GM18519 (cell line): ENCODE measurements at regions not wholly inside any gene's neighbourhood (a gene's known extent, or its start where the extent isn't known, plus 50 kb on each side); places are given as distances from the start of the nearest gene placed in this dataset.

Experiments used
- ATAC-seq: cut with Tn5 transposase; IDR thresholded peaks from one replicate; pipeline ENCODE4 v1.9.1; 2021; ENCODE audit warnings: mild to moderate bottlenecking, moderate library complexity; ENCODE audit not compliant: unreplicated experiment, low FRiP score

DNA sequence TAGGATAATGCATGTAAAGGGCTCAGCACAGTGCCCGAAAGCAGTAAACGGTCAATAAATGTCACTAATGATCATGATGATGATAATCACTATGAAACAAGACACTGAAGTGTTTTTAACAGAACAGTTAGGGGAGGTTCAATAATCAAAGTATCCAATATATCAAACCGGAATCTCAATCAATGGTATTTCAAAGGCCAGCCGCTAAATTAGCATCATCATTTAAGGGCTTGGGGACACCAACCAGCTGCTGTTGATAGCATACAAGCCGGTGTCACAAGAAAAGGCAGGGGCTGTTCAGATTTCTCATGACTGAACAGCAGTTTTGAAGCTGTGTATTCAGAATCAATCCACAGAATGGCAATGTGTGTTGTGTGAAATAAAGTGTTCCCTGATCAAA lies 316.0 kb upstream of the NPVF start:
- ATAC-seq = no peak

DNA sequence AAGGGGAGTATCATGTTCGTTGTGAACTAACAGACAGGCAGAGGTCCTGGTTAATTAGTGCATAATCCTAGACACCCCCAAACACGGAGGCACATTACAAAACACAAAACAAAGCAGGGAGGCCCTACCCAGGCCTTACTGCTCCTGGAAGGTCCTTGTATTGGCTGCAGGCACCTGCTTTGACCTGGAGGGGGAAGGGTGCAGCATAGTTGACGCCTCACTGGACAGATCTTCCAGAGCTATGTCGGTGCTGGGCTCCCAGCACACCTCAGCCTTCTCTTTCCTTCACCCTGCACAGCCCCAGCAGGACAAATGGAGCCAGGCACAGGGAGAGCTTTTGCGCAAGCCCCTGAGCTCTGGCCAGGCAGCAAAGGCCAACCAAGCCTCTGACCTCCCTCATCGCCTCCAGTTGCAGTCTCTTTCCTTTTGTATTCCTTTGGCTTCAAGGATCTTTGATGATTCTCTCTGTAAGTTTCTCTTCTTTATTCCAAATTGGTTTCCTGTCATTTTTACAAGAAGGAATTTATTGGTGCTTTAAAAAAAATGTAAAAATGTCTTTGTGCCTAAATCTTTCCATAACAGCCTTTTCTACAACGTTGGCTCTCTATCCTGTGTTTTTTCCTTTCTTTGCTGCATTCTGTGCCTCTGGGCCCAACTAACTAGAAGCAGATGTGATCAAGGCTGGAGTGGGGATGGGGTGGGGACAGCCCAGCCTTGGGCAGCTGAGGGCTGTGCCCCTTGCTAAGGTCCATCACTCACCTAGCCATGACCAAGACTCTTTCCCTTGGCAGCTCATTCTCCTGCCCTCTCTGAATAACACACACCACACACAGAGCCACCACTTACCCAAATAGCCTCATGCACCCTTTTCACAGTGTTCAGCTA lies 317.1 kb upstream of the NPVF start:
- no peak for ATAC-seq

DNA sequence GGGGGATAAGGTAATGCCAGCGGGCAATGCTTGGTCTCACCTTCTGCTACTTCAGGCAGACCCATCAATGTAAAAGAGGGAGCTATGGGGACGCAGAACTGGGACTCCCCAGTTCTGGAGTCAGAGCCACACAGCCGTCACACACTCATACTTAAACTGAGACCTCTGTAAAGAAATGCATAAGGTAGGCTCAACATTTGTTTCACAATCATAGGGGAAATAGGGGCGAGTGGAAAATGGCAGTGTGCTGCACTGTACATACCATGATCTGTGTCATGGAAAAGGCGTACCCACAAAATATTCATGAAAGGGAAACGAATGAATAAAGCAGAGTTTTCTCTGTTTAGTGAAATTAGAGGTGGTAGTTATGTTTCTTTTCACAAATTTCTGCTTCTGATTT lies 318.0 kb upstream of the NPVF start:
- no peak for ATAC-seq

DNA sequence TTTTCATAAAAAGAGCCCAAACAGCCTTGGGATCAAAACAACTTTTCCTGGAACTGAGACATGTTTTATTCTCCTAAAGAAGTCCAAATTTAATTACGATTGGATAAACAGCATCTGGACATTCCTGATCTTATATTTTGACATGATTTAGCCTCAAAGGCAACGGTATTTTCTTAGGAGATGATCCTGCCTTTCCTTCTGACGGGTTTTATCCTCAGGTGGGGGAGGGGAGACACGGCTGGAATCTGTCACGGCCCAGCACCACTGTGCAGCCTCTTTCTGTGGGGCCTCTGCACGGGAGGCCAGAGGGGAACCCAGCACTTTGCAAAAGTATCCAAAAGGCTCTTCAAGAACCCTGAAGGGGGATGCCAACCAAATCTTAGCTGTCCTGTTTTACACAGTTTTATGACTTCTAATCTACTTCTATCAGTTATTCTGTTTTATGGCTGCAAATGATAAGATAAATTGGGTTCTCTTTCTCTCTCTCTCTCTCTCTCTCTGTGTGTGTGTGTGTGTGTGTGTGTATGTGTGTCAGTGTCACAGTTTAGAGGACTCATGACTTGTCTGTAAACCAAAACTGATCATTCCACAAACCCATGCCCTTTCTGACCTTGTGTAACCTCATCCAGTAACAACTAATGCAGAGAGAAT lies 321.1 kb upstream of the NPVF start:
- ATAC-seq = no peak

DNA sequence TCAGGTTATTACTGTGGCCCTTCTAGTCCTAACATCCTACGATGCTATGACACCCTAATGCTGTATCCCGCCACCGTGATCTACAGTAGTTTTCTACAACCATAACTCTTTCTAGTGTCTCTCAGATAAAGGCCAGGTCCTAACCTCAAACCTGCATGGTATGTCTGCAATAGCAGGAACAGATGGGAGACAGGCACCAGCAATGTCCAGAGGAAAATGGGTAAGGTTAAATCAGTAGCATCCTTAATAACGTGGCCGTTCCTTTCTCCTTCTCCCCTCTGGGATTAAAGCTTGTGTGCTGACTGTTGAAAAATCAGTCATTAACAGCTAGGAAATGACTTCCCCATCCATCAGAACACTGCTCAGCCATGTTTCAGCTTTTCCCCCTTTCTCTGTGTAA lies 321.9 kb upstream of the NPVF start:
- ATAC-seq = no peak

DNA sequence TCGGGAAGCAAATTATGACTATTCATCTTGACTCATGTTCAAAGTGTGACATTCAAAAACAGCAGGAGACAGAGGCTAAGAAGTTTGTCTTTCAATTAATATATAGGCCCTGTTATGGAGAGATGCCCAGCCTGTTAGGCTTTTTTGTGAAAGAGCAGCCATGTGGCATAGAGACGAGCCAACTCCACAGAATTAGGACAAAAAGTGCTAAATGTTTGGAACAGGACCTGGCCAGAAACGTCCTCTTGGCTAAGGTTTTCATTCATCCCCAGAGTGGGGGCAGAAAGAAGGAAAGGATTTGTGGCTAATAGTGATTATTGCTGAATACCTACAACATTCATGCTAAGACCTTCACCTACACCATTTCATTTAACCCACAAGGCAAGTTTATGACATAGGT lies 324.7 kb upstream of the NPVF start:
- no peak for ATAC-seq

DNA sequence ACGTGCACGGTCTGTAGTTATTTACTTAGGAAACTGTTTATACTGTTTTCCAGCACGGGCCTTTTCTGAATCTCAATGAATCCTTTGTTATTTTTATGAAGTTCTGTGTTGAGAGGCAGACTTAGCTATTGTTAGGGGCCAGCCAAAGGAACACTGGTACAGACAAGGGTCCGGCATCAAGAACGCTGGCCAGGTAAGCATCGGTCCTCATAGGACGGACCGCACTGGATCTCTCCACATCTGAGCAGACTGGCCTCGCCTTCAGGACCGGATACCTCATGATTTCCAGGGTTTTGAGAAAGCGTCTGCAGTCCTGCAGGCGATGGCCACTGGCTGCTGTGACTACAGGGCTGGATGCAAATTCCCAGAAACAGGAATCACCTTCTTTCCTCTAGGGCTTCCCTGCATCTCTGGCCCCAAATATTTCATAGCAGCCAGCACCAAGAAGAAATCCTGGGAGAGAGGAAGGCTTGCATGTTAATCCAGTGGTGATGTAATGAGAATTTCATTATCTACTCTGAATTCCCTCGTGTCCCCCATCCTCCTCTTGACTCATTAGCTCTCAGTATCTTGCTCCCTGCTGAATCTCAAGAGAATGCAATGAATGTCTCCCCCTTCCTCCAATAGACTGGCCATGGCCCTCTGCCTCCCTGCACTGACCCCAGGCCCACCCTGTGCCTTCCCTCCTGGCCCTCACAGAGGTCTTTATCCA lies 325.4 kb upstream of the NPVF start:
- ATAC-seq = no peak

DNA sequence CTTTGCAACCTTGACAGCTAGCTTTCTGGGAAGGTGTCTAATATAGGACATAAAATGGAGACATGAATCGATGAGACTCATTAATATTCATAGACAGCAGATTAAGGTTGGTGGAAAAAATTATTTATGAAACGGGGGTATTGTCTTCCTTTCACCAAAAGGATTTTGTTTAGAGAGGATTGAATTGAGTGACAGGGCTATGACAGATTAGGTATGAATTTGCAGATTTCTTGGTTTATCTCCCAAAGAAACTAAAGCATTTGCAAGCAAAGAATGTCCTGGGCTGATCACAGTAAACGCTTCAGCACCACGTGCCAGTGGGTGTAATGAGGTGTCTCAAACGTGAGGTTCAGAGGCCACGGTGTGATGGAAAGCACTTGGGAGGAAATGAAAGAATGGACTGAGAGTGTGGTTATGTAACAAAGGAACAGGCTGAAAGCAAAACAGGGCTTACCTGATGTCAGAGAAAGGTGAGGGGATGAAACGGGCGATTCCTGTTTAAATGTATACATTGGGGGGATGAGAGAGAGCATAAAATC lies 329.2 kb upstream of the NPVF start:
- ATAC-seq = no peak

DNA sequence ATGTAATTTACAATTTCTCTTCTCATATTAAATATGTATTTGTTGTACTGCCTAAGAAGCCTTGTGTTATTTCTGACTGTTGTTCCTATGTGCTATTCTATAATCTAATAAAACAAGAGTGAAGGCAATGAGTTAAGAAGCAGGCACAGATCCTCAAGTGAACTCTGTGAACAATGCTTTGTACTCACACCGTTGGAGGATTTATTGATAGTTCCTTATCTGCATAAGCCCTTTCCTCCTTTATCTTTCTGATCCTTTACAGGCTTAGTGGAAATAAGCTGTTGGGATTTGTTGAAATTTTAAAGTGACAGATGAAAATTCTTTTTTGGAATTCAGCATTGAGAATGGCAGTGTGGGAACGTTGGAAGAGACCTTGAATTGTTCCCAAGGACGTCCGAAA lies 329.6 kb upstream of the NPVF start:
- ATAC-seq = no peak

DNA sequence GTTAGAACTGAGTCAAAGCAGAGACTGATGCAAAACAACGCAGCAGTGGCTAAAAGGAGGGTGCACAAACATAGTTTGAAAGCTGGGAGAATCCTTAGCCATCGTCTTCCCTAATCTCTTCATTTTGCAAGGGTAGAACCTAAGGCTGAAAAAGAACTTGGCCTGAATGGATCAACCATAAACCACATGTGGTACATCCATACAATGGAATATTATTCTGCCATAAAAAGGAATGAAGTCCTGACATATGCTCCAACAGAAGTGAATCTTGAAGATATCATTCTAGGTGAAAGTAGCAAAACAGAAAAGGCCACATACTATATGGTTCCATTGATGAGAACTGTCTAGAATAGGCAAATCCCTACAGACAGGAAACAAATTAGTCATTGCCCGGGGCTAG lies 330.3 kb upstream of the NPVF start:
- ATAC-seq = no peak

DNA sequence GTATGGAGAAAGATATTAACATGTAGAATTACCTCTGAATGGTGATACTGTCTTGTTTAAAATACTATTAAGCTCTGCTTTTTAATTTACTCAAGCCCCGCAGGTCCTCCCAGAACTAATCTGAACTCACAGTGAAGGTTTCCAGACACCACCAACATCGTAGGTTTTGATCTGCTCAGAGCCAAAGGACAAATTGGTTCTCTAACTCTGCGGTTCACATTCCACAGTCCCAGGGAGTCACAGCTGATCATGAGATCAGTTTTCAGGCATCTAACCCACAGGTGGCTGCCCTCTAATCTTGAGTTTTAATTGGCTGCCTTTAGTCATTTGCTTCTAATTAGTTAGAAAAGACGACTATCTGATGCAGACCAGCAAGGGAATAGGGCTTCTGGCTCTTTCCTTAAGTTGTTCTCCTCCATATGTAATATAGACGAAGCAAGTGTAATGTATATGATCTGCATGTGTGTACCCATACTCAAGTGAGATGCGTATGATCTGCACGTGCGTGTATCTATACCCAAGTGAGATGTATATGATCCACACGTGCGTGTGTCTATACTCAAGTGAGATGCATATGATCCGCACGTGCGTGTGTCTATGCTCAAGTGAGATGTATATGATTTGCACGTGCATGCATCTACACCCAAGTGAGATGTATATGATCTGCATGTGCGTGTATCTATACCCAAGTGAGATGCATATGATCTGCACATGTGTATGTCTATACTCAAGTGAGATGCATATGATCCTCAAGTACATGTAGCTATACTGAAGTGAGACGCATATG lies 331.5 kb upstream of the NPVF start:
- ATAC-seq = no peak

DNA sequence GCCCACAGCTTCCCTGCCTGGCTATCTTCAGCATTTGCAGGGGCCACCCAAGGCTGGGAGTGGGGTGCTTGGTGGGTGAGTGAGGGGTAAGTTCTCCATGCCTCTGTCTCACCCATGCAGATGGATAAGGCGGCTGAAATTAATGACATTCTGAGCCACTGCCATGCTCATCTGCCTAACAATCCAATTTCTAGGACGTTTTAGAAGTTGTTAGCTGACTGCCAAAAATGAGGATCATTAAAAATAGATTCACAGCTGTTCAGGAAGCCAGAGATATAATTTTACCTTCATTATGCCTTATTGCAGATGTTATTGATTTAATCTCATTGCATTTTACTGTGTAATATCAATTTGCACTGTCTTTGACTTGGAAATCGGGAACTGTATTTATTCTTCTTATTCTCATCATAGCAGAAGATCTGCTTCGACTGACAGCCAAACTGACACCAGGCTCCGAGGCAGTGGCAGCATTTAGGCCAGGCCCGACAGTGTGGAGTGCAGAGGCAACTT lies 334.4 kb upstream of the NPVF start:
- ATAC-seq = no peak

DNA sequence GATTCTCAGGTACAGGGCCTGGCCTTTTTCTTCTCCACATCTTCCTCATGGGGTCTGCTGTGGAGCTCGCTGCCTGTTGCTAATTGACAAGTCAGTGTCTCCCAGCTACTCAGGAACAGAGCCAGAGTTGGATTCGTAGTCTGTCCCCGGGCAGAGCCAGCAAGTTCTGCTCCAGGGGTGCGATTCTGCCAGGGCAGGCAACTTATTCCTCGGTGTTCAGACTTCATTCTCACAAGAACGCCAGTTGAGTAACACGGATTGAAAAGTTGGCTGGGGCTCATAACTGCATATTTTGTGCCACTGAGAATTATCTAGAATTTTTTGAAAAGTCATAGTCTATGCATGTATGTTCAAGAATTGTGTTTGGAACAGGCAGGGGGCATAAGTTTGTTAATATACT lies 336.7 kb upstream of the NPVF start:
- no peak for ATAC-seq

DNA sequence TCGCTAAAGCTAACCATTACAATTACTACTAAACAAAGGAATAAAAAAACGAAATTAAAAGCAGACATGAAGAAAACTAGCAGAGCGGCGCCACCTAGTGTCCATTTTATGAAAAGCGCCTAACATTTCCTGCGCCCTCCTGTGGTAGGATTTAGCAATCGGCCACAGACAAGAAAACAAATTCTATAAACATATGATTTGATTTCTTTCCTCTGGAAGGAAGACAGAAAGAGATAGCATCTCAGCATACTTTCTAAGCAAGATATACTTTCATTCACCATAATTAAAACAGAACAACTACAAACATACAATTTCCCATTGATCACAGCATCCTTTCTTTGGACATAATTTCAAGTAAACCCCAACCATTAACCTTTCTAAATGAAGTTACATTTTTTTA lies 337.7 kb upstream of the NPVF start:
- ATAC-seq = no peak

DNA sequence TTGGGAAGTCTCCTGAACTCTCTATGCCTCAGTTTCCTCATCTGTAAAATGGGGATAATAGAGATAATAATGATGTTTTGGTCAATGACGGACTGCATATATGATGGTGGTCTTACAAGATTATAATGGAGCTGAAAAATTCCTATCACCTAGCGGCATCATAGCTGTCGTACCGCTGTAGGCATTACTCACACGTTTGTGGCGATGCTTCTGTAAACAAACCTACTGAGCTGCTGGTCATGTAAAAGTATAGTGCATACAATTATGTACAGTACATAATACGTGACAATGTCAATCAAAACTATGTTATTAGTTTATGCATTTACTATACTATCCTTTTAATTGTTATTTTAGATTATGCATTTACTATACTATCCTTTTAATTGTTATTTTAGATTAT lies 339.1 kb upstream of the NPVF start:
- no peak for ATAC-seq

DNA sequence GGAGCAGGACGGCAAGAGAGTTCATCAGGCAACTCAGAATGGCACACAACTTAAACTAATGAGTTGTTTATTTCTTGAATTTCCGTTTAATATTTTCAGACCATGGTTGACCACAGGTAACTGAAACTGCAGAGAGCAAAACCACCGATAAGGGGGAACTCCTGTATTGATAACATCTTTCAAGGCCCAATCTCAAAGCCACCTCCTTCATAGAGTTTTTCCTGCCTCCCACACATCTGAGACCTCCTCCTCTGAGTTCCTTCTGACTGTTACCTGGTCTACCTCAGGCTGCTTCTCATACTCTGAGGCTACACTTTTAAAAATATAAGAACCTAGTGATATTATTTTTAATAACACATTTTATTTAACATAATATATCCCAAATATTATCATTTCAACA lies 341.5 kb upstream of the NPVF start:
- ATAC-seq = no peak

DNA sequence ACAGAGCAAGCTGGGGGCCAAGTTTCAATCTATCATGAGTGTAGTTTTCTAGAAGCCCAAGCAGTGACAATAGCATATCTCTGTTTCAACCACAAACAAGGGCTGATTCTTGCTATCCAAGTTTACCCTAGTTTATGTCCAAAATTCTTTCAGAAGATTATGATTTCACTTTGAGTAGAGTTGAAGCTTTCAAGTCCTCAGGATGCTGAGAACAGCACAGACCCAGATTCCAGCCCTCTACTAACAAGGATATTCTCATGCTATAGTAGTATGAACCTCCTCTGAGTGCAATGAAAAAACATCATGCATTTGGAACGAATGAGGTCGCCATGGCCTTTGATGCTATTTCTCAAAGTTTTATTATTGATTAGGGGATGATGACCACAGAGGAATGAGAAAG lies 344.1 kb upstream of the NPVF start:
- ATAC-seq = no peak

DNA sequence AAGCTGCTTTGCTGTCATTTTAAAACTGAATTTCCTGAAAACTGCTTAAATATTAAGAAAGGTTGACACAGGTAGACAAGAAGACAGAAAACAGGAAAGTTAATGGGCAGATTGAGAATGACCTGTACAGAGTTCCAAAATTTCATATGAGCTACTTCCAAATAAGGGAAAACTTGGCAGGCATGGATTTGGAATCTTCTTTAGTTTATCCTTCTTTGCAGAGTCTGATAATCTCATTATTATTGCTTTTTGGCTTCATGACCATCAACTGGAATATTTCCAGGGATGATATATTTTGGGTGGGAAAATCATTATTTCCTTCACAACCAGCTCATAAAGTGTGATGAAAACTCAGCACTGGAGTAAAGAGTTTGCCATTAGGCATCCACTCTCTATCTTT lies 346.5 kb upstream of the NPVF start:
- no peak for ATAC-seq

DNA sequence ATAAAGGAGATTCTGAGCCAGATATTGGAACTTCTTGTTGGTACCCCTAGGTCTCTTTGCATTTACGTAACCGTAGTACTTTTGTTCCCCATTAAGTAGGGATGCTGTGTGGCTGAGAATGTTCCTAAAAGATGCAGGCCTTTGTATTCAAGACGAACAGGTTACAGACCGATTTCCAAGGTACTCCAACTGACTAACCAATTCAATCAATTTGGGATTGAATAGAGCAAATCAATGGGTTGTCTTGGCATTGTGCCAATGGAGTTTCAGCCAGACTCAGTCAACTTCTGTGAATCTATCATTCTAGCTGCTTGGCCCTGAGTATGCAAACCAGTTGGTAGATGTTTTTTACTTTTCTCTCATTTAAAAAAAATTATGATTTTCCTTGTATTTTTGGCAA lies 347.3 kb upstream of the NPVF start:
- ATAC-seq = no peak

DNA sequence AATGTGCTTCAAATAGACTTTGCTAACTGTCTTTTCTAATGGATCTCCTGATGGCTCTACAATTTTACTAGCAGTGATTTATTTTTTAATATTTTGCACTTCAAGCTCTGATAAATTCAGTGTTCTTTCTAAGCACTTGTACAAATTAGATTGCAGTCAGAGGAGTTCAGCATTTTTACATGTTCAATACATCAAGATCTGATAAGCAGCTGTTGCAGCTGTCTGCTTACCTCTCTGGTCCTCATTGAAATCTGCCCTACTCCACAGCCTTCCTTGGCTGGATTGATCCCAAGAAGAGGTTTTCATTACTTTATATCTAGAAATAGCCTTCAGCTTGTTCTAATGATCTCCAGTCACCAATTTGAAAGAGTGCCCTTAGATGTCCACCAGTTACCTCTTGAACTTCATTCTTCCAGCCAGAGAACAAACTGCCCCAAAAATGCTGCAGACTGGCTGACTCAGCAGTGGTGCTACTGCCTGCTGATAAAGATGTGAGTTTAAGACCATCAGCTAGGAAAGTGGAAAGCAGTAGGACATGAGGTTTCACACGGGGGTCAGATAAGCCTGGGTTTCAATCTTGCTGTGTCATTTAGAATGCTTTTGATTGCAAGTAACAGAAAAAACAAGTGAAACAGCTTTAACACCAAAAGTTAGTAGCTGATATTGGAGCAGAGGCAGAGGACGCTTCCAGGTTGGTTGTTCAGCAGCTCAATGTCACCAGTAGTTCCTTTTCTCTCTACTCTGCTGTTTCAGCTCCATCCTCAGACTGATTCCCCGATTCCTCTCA lies 350.9 kb upstream of the NPVF start:
- no peak for ATAC-seq
